Left lobe of liver (tissue), 2 donors: ENCODE measurements at regions not wholly inside any gene's neighbourhood (a gene's known extent, or its start where the extent isn't known, plus 50 kb on each side); places are given as distances from the start of the nearest gene placed in this dataset.
"Not testable (repeated sequence)": the region's sequence is repeated elsewhere in the genome, so short reads cannot be mapped to it uniquely, and the experiment has no call there.

Source experiments
- ATAC-seq: fragments of 200-7000 bp; cut with Tn5 transposase; one replicate; pipeline ENCODE4 v1.9.1; 2020; ENCODE audit warnings: mild to moderate bottlenecking, moderate library complexity
- DNase-seq: peaks from one replicate; pipeline ENCODE4 v3.0.0-alpha.2; 2020; ENCODE audit warnings: low spot score
- donor health status: DM: no; HTN: no; CAD: no; lungs with moderate emphysema.
- donor health status: DM: no; HTN: yes; CAD: no.

DNA sequence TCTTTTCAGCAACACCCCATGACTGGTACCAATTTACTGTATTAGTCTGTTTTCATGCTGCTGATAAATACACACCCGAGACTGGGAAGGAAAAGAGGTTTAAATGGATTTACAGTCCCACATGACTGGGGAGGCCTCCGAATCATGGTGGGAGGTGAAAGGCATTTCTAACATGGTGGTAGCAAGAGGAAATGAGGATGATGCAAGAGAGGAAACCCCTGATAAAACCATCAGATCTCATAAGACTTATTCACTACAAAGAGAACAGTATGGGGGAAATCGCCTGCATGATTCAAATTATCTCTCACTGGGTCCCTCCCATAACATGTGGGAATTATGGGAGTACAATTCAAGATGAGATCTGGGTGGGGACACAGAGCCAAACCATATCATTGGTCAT lies 393.6 kb downstream of the PTPRC start:
- ATAC-seq, DNase-seq: not testable (repeated sequence)

DNA sequence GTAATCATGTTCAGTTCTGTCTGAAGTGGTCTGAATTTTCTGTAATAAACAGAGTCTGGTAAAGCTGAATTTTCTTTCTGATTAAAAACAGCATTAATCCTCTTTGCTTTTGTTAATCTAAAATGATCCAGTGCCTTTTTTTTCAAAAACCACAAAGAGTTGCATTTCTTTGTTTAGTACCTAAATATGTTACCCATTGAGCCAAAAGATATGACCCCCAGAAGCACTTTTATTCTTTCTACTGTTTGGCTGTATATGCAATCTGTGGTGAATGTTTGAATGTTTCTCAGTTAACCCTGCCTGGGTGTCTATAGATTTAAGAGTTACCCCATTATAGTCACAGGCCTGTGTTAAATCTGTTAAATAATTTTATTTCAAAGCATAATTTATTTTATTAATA lies 394.8 kb downstream of the PTPRC start:
- ATAC-seq (no peak), DNase-seq (no peak)

DNA sequence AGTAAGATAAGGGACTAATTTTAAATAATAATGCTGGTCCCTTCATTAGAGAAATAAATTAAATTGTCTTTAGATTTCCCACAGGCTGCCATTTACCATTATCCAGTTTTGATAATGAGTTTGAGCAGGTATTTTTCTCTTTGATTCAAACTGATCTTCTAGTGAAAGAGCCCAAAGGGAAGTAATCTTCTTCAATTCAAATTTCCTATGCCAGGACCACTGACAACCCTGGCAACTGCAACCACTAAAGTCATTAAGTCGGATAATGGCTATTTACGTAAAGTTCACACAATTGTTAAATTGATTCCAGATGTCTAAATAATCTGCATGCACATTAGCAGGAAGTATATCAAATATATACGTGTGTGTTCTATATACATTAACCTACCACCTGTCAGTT lies 399.3 kb downstream of the PTPRC start:
- ATAC-seq = no peak
- no peak for DNase-seq

DNA sequence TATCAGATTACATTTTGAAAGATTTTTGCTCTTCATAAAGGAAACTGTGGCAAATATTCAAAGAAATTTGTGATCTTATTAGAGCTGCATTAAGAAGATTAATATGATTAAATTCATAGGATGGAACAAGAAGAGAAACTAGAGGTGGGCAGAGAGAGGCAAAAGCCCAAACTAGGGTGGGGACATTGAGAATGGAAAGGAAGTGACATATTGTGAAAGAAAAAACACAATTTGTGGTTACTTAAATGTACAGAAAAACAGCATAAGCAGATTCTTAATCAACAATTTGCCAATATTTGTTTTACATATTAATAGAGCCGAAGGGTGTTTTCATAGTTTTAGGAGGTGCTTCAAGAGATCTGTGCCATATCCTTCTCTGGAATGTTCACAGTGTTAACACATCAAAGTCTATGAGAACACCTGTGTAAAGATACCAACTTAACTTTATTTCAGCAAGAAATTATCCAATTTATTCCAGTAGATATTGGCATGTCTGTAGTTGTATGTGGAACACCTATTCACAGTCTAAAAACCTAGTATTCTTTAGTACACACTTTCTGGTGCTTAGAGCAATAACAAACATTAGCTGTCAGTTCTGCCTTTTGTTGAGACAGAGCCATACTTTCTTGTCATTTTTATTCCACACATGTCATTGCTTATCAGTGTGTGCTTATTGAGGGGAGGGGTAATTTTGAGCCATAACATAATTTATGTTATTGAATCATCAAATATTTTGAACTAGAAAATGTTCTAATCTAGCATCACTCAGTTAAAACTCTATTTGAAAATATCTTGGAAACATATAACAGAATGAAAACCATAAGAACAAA lies 401.5 kb downstream of the PTPRC start:
- DNase-seq (no peak), ATAC-seq (no peak)

DNA sequence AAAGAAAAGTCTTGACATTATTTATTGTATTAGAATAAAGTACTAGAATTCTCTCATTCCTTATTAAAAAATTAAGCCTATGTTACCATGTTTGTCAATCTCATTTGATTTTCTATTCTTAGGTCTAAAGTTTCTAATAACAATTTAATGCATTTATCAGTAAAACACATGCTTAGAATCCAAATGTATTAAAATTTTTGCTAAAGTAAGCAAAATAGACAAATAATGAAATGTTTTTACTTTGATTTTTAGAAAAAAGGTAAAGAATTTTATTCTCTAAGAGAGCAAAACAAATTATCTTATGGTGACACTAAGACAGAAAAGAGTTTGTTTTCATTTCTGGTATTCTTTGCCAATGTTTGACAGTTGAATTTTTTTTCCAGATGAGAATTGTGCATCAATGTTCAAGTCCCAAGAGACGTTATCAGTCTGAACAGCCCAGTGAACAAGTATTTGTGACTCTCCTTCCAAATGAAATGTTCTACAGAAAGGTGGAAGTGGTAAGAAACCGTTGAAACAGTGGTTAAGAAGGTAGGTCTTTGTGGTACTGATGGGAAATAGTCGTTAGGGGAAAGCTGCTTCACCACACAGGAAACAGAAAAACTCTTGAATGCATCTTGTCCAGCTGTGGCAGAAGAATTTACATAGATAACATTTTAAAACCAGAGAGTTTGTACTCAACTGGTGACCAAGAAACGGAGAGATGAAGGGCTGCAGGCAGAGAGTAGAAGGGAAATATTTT lies 402.5 kb downstream of the PTPRC start:
- DNase-seq = no peak
- no peak for ATAC-seq

DNA sequence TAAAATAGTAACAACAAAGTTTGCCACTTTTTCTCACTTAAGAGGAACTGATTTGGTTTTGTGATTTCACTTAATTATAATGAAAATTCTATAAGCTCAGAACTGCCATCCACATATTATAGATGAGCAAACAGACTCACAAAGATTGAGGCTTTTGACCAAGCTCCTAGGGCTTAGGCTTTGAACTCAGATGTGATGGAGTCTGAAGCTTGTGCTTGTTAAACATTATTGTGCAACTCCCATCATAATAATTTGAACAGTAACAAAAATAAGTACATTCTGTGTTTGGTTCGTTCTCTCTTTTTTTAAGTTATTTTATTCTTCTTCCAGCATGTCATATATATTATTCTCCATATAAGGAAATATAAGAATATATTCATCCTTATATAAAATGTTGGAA lies 403.4 kb downstream of the PTPRC start:
- DNase-seq = no peak
- no peak for ATAC-seq

DNA sequence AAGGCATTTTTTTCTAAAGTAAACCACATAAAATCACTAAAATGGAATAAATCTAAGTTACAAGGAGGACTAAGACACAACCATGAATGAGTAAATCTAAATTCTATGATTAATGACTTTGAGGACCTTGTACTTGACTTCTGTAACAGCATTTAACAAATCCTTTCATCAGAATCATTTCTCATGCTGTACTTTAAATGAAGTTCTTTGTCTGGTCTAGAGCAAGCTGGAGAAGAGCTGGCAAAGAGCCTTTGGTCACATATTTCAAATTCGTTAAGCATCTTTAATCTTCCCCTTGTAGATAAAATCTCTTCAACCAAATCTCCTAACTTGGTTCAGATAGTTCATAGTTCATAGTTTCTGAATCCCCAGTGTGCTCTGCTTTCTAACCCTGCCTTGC lies 405.4 kb downstream of the PTPRC start:
- DNase-seq = no peak

DNA sequence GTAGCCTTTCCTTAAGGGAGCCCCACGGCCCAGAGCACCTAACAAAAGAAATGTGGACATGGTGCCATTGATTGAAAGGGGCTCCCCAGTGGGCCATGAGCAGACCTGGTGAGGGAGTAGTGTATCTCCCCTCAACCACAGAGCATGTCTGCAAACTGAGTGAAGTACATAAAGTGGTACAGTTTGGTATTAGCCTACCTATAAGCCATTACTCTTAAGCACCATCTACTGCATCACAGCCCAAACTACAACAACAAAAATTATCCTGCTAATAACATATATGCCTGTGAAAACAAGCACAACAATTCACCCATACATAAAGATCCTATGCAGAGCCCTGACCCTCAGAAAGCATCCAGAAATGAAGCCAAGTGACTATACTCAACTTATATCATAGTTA lies 407.8 kb downstream of the PTPRC start:
- no peak for ATAC-seq
- no peak for DNase-seq

More for the DNA sequence above, 405.4 kb downstream of the PTPRC start:
- no peak for ATAC-seq

DNA sequence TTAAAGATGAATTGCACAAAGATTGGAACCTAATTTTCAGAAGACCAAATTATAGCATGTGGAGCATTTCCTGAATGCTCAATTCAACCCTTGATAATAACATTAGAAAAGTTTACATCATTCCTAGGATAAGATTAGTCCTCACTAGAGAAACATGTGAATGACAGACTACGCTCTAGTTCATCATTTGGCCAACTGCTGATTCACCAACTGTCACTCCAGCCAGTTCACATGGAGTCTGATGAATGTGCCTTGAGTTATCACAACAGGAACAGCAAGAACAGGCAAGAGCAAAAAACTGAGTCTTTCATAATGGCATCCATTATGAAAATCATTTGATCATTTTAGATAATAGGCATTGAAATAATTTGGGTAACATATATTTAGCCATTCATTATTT lies 415.9 kb downstream of the PTPRC start:
- DNase-seq (no peak), ATAC-seq (no peak)

DNA sequence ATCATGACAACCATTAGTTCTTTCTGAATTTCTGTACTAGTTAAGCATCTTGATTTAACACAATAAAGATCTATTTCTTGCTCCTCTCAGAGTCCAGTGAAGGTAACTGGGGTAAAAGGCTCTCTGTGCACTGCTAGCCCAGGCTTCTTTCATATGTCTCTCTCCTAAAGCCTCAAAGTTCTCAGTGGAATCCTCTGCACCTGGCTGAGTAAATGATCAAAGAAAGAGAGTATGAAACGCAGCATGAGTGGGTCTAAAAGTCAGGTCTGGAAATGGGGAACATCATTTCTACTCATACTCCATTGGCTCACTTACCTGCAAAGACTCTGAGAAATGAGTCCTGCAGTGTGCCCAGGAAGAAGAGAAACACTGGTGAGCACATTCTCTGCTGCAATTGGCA lies 418.5 kb downstream of the PTPRC start:
- ATAC-seq (no peak), DNase-seq (no peak)

DNA sequence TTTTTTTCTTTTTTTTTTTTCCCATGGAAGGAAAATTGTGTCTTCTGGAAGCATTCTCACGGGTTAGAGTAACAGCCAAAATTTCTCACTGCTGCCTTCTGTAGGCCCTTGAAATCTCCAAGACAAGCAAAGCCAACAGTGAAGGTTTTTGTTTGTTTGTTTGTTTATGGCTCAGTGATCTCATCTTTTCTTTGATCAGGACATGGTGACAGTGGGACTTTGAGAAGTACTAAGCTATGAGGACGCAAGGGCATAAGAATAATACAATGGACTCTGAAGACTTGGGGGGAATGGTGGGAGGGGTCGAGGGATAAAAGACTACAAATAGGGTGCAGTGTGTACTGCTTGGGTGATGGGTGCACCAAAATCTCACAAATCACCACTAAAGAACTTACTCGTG lies 419.4 kb downstream of the PTPRC start:
- no peak for ATAC-seq
- no peak for DNase-seq

DNA sequence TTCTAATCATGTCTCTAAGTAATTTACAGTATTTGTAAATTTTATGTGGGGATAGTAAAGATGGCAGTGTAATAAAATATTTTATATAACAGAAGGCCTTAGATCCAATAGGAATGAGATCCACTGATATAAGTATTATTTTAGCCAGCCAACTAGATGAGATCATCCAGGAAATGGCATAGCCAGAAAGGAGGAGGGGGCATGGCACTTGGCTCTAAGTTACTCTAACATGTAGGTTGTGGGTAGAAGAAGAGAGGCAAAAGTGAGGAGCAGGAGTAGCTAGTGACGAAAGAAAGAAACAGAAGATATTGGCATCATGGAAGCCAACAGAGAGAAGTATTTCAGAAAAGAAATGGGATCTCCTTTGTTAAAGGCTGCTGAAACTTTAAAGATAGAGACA lies 426.1 kb downstream of the PTPRC start:
- DNase-seq = no peak
- ATAC-seq = no peak

DNA sequence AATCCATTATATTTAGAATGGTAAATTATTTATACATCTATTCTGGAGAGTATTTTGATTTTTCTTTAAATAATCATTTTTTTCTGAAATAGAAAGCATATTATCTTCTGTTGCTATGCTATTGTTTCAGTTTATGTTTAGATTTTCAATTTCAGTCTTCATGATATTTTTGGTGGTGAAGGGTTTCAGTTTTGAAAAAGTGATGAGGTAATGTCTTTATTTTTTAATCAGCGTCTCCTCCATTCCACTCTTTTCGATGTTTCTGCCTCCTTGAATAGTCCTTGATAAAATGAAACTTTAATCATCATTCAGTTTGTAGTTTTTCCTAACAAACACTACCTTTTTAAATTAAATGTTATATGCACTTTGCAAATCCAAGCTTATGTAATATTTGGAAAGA lies 428.6 kb downstream of the PTPRC start:
- no peak for ATAC-seq
- DNase-seq = no peak

DNA sequence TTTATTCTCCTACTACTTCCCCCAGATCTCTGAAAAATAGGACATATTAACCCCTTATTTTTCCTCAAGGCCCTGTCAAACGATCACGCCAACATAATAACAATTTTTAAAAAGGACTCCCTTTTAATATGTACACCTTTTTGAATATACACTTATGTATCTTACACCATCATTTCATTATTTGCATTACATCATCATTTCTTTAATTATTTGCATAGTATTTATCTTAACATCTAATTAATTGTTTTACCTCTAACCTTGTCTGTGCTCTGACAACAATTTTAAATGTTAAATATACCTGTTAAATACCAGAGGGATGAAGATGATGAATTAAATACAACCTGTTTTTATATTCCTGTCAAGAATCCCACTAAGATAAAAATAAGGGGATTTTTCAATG lies 432.2 kb downstream of the PTPRC start:
- ATAC-seq (no peak), DNase-seq (no peak)

DNA sequence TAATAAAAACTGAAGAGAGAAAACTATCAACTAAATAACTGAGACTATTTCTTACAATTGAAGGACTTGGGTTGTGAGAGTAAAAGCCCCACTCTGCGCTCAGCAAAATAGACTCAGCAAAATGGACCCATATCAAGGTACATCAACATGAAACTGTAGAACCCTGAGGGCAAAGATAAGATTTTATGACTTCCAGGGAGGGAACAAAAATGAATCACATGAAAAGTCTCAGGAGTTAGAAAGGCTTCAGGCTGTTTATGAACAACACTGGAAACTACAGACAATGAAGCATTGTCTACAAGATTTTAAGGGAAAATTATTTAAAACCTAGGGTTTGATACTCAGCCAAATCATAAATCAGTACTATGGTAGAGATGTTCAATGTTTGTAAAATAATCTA lies 434.3 kb downstream of the PTPRC start:
- ATAC-seq (no peak), DNase-seq (no peak)

DNA sequence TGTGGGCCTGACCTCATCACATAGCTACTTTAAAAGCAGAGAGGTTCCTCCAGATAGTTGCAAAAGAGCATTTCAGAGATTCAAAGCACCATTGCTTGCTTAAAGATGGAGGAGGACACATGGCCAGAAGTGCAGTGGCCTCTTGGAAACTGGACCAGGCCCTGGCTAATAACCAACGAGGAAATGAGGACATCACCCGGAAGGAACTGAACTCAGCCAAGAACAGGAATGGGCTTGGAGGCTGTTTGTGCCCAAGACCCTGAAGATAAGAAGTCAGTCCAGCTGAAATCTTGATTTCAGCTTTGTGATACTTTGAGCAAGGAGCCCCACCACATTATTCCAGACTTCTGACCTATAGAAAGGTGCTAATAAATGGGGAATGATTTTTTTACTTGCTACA lies 437.0 kb downstream of the PTPRC start:
- DNase-seq (no peak), ATAC-seq (no peak)

DNA sequence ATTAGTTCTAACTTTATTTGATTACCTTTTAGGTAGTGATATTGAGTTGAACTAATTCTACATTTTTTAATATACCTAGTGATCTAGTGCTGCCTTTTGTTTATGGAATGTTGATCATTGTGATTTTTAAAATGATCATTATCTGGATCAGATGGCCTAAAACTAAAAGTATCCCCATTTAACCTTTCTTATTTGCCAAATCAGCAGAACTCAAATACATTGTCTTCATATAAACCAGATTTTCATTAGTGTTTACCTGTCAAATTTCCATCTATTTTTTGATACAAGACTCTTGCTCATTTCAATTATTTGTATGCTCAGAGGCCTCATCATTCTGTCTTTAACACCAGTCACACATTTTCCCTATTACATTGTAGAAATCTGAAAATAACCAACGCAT lies 441.2 kb downstream of the PTPRC start:
- no peak for DNase-seq
- no peak for ATAC-seq

DNA sequence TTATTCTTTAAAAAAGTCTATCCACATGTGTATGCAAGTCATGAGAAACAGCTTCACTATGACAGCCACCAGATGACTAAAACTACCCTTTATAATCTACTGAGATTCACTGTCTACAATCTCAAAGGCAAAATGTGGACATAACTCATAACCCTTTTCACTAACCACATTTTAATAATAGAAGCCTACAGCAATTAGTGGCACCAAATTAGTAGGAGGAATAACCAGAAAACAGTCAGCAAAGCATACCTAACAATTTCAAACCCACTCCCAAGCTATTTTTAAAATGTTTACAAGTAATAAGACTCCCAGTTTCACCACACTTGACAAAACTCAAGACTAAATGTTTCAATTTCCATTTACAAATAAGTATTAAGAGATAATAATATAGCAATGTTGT lies 442.9 kb downstream of the PTPRC start:
- ATAC-seq = no peak
- DNase-seq = no peak

DNA sequence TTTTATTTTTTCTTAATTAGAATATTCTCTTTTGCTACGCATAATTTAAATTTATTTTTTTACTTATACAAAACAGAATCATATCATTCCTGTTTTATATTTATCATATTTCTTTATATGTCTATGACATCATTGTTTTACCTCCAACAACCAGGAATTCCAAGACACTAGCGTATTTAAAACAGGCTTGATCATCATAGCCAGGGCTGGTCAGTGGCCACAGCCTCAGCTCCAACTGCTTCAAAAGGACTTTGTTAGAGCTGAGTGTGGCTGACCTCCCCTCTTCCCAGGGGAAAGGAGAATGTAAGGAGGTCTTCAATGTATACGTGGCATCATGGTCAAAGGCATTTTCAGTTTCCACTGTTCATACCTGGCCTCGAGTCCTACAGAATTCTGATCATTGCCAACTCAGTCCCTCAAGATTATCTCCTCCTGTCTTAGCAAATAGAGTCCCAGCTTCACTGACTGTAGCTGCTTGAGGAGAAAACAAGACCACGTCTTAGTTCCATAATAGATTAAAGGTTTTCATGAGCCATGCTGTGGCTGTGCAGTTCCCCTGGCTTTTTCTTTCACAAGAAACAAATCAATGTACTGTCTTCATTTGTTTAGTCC lies 444.0 kb downstream of the PTPRC start:
- DNase-seq (no peak), ATAC-seq (no peak)

DNA sequence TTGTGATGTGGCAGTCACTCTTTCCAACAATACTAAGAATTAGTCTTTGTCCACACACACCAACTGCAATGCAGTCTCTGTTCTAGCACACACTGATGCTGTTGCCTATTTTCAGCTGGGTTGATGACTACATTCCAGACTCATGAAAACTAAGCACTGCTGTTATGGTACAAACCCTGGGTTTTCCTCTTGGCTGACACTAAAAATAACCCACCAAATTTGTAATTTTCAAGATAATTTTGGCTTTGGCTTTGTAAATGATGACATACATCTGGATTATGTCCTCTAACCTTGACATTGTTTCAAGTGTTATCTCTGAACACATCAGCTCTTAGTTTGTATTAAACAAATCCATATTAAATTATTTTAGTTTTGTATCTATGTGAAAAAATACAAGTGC lies 444.8 kb downstream of the PTPRC start:
- DNase-seq (no peak), ATAC-seq (no peak)

DNA sequence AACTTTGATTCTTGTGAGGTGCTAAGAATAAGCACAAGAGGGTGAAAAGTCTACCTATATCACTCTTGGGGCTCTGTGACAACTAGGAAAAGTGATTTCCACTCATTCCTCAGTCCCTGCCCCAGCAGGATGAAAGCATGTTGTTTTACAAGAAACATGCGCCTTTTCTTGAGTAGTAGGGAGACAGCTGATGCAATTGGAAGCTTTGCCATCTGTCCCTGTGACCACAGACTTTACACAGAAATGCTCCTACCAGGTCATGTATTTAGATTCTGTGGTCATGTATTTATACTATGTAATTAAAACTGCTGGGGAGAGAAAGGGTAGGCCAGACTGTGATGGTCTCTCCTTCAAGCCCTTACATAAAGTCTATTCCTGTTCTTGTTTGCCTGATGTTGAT lies 445.5 kb downstream of the PTPRC start:
- no peak for DNase-seq

DNA sequence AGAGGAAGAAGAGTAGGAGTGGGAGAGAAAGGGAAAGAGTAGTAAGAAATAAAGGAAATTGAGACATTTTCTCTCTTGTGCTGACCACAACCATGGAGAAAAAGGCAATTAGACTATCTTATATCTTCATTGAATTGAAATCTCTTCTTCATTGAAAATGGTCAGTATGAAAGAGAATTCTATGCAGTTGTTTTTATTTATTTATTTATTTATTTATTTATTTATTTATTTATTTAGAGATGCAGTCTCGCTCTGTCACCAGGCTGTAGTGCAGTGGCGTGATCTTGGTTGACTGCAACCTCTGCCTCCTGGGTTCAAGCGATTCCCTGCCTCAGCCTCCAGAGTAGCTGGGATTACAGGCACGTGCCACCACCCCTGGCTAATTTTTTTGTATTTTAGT lies 447.1 kb downstream of the PTPRC start:
- ATAC-seq = no peak
- DNase-seq = no peak

More for the DNA sequence above, 445.5 kb downstream of the PTPRC start:
- ATAC-seq = no peak
